HG02798 (cell line): ENCODE measurements at regions not wholly inside any gene's neighbourhood (a gene's known extent, or its start where the extent isn't known, plus 50 kb on each side); places are given as distances from the start of the nearest gene placed in this dataset.
A peak's percentile ranks its signal among the peaks of the same experiment; 100 is the strongest.
"Not testable (repeated sequence)": the region's sequence is repeated elsewhere in the genome, so short reads cannot be mapped to it uniquely, and the experiment has no call there.

ENCODE experiments used
- ATAC-seq: cut with Tn5 transposase; IDR thresholded peaks from one replicate; pipeline ENCODE4 v1.9.1; 2021; ENCODE audit warnings: mild to moderate bottlenecking; ENCODE audit not compliant: unreplicated experiment, poor library complexity

DNA sequence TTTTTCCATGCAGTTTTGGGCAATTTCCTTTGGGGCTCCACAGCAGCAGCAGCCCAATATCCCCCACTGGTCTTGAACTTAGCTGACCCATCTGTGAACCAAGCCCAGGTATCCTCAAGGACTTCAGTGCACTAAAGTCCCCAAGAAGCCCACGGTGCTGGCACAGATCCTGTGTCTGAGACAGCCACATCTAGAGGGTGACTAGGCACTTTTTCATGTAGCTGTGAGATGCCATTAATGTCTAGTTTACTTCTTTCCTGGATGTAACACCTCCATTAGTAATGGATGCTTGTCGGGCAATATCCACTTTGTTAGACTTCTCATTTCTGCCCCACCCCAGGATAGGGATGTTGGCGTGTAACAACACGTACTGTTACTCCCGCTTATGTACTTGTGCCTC is 117.9 kb downstream of the GPCPD1 start:
- ATAC-seq, result no peak

- ATAC-seq, result no peak
Measured at GRCh38 chr20:5491455-5491854, 119.4 kb downstream of the GPCPD1 start.

- ATAC-seq, result no peak
Measured at GRCh38 chr20:5489601-5490000, 121.2 kb downstream of the GPCPD1 start.

GRCh38 chr20:5488823-5489222 is 122.0 kb downstream of the GPCPD1 start:
- no peak for ATAC-seq

DNA sequence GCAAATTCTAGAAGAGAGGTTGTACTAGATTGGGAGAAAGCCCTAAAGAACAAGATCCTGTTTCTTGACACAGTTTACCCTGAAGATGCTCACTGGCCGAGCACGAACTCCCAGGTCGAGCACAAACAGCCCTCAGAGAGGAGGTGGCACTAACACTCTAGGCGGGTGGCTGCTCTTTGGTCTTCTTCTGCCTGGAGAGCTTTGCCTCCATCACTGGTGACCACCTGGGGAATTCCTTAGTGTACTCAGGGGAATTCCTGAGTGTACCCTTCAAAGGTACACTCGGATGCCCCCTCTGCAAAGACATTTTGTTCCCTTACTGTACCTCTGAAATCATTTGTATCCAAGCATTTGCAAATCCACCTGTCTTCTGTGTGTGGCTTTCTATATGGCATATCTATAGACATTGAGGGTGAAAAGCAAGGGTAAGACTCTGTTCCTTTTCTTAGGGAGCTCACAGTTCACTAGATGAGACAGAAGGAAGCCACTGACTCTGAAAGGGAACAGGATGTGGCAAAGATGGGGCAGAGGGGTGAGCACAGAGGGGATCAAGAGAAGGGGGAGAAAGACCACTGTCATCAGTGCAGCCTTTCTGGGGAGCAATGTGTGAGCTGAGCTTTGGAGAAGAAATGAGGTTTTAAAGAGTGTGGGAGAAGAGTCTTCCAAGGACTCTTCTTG is 124.3 kb downstream of the GPCPD1 start:
- peak; percentile 54 for ATAC-seq

DNA sequence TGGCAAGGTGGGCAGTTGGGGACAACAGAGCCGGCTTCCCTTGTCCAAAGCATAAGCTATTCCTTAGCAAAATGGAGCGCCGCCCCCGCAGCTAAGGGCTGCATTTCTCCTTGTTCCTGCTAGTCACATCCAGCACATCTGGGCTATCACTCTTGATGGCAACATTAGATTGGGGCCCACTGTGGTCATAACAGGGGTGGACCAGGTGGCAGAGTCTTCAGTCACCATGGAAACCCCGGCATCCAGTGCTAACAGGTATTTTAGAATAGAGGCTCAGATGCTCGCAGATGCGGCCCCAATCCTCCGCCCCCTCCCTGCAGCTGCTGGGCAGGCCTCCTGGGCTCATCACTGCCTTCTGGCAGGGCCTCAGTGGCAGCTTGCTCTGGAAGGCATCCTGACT is 125.9 kb downstream of the GPCPD1 start:
- ATAC-seq, result no peak

DNA sequence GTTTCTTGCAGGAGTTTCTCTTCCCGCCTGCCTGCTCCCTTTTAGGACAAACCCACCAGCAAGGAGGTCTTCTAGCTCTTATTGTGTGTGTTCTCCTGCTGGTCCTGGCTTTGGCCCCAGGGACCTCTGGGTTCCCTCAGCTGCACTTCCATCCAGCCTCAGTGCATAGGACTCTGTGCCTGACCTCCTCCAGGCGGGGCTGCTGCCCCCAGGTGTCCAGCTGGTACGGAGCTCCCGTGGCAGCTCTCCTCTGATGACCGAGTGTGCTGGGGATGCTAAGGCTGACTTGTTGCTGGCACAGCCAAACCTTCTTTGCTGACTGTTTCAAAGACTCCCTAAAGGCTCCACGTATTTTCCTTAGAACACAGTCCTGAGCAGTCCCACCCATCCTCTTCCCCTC is 126.5 kb downstream of the GPCPD1 start:
- ATAC-seq, result no peak

DNA sequence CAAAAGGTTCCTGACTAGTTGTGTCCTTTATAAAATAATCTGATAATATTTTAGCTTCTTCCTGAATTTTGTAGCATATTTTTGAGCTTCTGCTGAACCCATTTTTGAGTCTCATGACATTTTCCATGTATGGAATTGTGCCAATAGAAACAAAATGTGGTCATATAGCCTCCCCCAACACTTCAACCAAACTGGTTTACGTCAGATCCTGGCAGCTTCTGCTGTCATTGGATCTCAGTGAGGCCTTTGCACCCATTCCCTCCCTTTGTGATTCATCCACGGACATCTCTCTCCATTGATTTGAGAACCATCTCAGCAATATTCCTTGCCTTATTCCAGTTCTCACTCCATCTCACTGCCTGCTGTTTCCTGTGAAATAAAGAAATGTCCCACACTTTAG is 128.0 kb downstream of the GPCPD1 start:
- ATAC-seq, result no peak

DNA sequence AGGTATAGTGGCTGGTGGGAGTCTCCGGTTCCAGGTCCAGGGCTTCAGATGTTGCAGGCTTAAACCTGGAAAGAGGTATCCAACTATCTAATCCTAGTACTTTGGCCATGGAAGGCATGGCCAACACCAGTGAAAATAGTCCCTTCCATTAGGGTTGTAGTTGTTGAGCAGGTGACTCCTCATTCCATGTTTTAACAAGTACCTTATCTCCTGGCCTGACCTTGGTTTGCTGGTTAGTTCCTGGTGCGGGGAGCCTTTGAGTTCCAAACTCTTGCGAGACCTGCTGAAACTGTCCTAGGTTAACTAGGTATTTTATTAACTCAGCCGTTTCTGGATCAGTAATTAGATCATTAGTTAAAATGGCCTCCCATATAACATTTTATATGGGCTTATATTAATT is 128.9 kb downstream of the GPCPD1 start:
- no peak for ATAC-seq

DNA sequence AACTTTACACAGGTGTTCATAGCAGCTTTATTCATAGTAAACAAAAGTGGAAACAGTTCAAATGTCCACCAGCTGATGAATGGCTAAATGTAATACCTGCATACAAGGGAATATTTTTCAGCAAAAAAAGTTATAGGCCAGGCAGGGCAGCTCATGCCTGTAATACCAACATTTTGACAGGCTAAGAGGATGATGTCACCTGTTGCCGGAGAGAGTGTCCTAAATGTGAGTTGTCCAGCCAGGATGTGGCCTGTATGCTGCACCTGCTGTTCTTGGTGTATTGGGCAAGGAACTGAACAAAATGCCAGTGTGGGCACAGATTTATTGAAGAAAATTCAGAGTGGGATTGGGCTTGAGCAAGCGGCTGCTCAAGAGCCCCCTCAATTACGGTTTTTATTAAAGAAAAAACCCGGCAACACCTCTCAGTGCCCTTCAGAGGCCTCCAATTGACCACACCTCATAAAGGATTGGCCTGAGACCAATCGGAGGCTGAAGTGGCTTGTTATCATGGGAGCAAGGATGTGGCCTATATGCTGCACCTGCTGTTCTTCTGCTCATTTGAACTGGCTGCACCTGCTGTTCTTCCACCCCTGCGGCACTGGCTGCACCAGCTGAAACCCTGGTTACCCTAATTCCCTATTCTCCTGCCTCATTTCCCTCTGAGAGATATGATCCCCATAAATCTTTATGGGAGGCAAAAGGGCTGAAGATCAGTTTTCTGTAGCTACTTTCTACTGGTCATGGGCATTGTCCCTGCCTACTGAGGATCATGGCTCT is 129.8 kb downstream of the GPCPD1 start:
- peak; percentile 51 for ATAC-seq

DNA sequence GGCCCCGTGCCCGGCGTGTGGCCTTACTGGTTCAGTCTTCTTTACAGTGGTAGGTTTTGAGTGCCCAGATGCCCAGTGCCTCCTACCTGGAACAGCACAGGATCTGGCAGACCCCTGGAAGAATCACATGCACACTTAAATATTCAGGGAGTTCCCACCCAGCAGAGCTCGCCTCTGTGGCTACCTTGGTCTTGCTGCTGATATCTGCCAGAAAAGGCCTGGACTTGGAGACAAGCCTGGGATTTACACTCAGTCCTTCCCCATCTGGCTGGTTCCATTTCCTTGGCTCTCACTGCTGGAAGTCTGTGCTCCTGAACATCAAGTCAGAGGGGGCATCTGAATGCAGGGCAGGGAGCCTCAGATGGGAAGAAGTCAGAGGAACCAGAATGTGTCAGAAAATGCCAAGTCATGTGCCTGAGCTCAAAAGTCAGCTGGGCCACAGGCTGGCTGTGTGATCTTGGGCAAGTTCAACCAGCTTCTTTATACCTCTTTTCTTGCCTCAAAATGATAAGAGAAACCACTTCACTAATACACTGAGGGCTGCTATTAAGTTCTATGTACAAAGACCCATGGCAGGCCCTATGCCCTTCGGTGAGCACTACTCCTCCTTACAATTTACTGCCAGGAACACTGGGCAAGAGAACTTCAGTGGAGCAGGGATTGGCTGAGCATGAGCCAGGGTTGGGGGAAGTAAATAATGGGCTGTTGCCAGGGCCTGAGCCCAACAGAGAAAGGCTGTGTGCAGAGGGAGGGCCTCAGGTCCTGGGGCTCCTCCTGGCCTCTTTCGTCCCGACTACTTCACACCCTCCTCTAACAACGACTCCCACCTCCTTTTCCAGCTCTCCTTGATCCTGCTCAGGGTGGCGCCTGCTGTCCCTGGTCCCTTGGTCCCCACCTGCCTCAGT is 135.9 kb downstream of the GPCPD1 start:
- ATAC-seq, result no peak

DNA sequence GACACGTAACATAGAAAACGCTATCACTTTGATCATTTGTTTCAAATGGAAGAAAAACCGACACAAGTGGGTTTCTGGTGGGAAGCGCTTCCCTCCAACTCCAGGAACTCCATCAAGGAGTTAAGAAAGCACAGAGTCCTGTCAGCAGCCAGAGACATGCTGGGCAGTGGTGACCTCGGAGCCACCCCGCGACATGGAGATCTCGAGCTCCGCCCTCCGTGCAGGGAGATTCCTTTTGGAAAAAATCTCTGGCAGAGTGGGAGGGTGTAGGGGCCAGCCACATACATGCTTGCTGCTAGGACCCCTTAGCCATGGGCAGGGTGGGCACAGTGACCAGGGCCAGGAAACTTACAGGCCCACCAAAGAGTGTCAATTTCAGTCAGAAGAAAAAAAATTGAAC is 138.9 kb downstream of the GPCPD1 start:
- ATAC-seq, result not testable (repeated sequence)

- no peak for ATAC-seq
Measured at GRCh38 chr20:5471368-5471767, 139.4 kb downstream of the GPCPD1 start.

DNA sequence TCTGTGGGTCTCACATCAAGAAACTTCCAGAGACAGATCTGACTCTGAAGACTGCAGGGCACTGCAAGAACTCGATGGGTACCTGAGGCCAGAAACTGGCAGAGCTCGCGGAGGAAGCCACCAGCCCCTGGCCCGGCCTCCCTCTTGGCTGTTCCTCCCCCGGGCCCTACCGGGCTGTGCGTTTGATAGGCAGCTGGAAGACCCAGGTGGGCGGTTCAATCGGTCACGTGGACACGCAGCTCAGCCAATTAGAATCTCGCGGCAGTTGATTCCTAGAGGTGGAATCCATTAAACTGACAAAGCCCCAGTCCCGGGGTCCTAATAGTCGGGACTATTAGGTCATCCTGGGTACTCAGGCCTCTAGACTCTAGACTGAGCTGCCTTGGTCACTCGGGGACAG is 139.9 kb downstream of the GPCPD1 start:
- no peak for ATAC-seq

- no peak for ATAC-seq
Measured at GRCh38 chr20:5470458-5470857, 140.3 kb downstream of the GPCPD1 start.

- no peak for ATAC-seq
Measured at GRCh38 chr20:5469111-5469510, 141.7 kb downstream of the GPCPD1 start.

DNA sequence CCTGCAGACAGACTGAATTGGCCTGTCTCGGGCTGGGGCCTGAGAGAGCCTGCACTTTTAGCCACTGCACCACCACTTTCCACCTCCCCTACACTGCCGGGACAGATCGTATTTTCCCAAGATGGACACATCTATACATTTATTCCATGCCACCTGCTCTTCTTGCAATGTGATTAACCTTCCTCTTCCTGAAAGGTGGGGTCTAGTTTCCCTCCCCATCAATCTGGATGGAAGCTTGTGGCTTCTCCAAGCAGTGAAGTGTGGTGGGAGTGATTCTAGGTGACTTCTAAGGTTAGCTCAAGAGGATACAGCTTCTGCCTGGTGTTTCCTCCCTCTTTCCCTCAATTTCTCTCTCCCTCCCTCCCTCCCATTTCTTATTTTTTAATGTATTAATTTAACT is 143.7 kb downstream of the GPCPD1 start:
- ATAC-seq, result no peak

DNA sequence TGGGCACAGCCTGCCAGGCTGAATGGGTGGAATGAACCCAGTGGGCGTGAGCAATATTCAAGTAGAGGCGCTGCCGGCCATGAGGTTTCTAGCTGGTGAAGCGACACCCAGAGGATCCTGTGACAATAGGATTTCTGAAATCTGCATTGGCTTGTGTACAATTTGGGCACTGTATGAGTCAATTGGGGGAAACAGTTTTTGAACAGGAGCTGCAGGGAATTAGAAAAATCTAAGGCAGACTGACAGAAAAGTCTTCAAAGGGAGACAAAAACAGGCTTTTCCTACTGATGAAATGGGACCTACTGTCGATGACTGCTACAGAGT is 145.2 kb downstream of the GPCPD1 start:
- ATAC-seq, result no peak

GRCh38 chr20:5464901-5465603 is 145.8 kb downstream of the GPCPD1 start:
- ATAC-seq, result no peak

DNA sequence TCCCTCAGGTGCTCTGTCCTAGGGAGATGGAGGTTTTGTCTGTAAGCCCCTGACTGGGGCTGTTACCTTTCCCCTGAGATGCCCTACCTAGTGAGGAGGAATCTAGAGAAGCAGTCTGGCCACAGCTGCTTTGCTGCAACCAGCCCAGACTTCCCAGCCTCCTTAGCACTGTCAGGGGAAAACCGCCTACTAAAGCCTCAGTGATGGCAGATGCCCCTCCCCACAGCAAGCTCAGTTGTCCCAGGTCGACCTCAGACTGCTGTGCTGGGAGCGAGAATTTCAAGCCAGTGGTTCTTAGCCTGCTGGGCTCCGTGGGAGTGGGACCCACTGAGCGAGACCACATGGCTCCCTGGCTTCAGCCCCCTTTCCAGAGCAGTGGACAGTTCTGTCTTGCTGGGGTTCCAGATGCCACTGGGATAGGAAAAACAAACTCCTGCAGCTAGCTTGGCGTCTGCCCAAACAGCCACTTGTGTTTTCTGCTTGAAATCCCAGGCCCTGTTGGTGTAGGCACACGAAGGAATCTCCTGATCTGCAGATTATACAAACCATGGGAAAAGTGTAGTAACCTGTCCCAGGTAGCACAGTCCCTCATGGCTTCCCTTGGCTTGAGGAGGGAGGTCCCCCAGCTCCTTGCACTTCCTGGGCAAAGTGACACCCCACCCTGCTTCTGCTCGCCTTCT is 146.4 kb upstream of the PROKR2 start:
- no peak for ATAC-seq
